ENCODE measurements at regions not wholly inside any gene's neighbourhood (a gene's known extent, or its start where the extent isn't known, plus 50 kb on each side); places are given as distances from the start of the nearest gene placed in this dataset.

DNA sequence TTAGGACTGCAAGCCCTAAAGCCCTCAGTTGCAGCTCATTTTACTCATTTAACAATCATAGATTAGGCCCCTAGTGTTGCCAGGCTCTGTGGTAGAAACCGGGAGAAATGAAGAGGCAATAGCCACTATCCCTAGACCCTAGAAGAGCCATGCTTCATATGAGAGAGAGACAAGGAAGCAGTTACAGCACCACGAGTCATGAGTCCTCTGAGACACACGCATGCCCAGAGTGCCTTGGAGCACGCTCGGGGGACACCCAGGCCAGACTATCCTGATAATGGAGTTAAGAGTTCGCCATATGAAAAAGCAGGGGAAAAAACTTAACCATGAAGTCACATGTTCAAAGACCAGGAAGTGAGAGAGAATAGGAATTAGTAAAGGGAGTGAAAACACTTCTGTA is 321.5 kb upstream of the PKDCC start:
- Histone ChIP-seq H3K4me3 (replicated peaks in 1 of 3) (no peak overlapping the region), H3K36me3 (no peaks in the 10 kb centered on the region), H3K4me1 (peaks cover 0 to 15% of the 10 kb centered on the region in 2 donors), H3K27ac (no peak overlapping the region), H3K9me3 (no peaks in the 10 kb centered on the region), H3K27me3 (no peaks in the 10 kb centered on the region)
- intact Hi-C loops (cut with DNase I): no loop called here
- no peak for DNase-seq
- 83 to 95% methylated on average over 6 of the region's 6 CpGs for WGBS, 2 donors
- TF ChIP-seq, protein P1, sequence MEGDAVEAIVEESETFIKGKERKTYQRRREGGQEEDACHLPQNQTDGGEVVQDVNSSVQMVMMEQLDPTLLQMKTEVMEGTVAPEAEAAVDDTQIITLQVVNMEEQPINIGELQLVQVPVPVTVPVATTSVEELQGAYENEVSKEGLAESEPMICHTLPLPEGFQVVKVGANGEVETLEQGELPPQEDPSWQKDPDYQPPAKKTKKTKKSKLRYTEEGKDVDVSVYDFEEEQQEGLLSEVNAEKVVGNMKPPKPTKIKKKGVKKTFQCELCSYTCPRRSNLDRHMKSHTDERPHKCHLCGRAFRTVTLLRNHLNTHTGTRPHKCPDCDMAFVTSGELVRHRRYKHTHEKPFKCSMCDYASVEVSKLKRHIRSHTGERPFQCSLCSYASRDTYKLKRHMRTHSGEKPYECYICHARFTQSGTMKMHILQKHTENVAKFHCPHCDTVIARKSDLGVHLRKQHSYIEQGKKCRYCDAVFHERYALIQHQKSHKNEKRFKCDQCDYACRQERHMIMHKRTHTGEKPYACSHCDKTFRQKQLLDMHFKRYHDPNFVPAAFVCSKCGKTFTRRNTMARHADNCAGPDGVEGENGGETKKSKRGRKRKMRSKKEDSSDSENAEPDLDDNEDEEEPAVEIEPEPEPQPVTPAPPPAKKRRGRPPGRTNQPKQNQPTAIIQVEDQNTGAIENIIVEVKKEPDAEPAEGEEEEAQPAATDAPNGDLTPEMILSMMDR (IDR thresholded peaks at IDR 0.05): no peak
- TF ChIP-seq POLR2A (IDR thresholded peaks at IDR 0.05): no peak

DNA sequence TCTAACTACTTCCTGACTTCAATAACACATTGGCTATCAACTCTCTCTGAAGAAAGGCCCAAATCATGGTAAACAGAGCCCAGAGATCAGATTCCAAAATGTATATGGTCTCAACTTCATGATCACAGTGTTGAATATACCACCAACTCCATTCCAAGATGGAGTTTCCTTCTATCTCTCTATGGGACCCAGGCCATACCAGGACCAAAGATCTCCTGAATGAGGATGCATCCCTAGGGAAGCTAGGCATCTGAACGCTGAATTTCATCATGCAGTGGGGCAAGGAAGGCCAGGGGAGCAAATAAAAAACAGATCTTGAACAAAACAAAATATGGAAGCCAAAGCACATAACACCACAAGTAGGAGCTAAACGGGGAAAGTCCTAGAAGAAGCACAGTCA is 320.7 kb upstream of the PKDCC start:
- no peak overlapping the region for H3K27ac ChIP-seq
- H3K4me1 ChIP-seq: peaks cover 0 to 15% of the 10 kb centered on the region in 2 donors
- no peaks in the 10 kb centered on the region for H3K36me3 ChIP-seq
- H3K9me3 ChIP-seq: no peaks in the 10 kb centered on the region
- DNase-seq: no peak
- no peak for TF ChIP-seq POLR2A (IDR thresholded peaks at IDR 0.05)
- TF ChIP-seq, protein P1 (IDR thresholded peaks at IDR 0.05): no peak
- WGBS, 2 donors: 91 to 93% methylated on average over 2 of the region's 2 CpGs
- intact Hi-C loops (cut with DNase I): no loop called here
- no peaks in the 10 kb centered on the region for H3K27me3 ChIP-seq
- no peak overlapping the region for H3K4me3 ChIP-seq (replicated peaks in 1 of 3)

DNA sequence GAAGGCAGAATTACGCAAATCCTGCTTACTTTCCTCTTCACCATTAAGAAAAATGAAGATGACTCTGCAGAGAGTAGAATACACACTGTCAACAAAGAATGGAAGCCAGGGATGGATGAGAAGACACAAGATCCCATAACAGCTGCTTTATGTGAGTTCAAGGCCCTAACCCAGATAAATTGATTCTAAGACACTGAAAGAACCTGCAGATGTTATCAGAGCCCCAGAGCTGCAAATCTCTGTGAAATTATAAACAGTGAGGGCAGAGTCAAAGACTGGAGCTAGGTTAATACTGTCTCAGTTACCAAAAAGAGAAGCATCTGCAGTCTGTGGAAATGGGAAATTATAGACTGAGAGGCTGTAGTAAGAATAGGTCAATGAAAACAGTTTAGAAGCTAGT is 320.1 kb upstream of the PKDCC start:
- H3K27me3 ChIP-seq: no peaks in the 10 kb centered on the region
- H3K9me3 ChIP-seq: no peaks in the 10 kb centered on the region
- DNase-seq: no peak
- H3K4me1 ChIP-seq: peaks cover 0 to 10% of the 10 kb centered on the region in 2 donors
- 53 to 95% methylated on average over 1 of the region's 1 CpG for WGBS, 2 donors
- no peak overlapping the region for H3K4me3 ChIP-seq (replicated peaks in 1 of 3)
- TF ChIP-seq POLR2A (IDR thresholded peaks at IDR 0.05): no peak
- TF ChIP-seq, protein P1 (IDR thresholded peaks at IDR 0.05): no peak
- intact Hi-C loops (cut with DNase I): no loop called here
- no peaks in the 10 kb centered on the region for H3K36me3 ChIP-seq
- H3K27ac ChIP-seq: no peak overlapping the region

DNA sequence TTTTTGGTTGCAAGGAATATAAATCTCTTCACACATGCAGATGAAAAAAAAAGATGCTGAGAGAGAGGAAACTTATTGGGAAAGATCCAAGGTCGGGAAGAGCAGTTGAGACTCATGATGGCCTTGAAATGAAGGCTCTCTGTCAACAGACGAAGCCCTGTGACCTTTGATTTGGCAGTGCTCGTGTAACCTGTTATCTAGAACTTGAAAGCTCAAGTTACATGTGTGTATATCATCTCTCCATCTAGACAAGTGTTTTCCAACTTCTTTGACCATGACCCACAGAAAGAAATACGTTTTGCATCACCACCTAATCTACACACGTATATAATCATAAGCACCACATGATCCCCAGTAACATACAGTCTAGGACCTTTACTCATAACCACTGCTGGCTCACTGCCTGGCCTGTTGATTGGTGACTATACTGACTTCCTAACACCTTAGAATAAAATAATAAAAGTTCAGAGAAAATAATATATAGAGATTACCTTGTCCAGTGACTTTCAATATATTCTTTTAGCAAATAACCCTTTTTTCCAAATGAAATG is 319.0 kb upstream of the PKDCC start:
- no peak for DNase-seq
- no peaks in the 10 kb centered on the region for H3K9me3 ChIP-seq
- TF ChIP-seq, protein P1 (IDR thresholded peaks at IDR 0.05): no peak
- no peak for TF ChIP-seq POLR2A (IDR thresholded peaks at IDR 0.05)
- no peak overlapping the region for H3K4me3 ChIP-seq (replicated peaks in 1 of 3)
- H3K27me3 ChIP-seq: no peaks in the 10 kb centered on the region
- WGBS, 2 donors: 79 to 82% methylated on average over 5 of the region's 5 CpGs
- no peak overlapping the region for H3K27ac ChIP-seq
- intact Hi-C loops (cut with DNase I): no loop called here
- H3K4me1 ChIP-seq: no peaks in the 10 kb centered on the region
- H3K36me3 ChIP-seq: no peaks in the 10 kb centered on the region

DNA sequence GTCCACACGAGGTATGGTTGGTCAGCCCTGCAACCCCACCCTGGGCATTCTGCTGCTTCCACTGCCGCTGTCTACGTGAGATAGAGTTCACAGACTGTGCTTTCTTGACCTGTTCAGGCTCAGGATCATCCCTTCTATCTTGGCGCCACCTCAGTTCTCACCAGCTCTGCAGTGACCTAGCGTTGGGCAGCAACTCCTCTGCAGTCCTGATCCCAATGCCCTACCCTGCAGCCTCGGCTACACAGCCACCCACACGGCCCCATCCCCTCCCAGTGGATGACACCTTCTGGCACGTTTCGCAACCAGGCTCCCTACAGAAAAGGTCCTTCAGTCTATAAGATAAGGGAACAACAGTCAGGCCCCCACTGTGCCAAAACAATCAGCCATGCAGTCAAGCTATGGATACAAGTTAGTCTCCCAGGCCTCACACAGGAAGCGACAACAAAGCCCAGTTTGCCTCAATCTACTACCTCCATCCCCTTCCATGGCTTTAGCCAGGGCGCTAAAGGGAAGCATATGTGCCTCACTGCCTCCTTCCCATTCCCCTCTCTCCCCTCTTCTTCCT is 317.9 kb upstream of the PKDCC start:
- intact Hi-C loops (cut with DNase I): no loop called here
- H3K4me3 ChIP-seq (replicated peaks in 1 of 3): no peak overlapping the region
- no peak overlapping the region for H3K27ac ChIP-seq
- H3K4me1 ChIP-seq: peaks cover 0 to 1% of the 10 kb centered on the region in 2 donors
- TF ChIP-seq, protein P1 (IDR thresholded peaks at IDR 0.05): no peak
- no peak for TF ChIP-seq POLR2A (IDR thresholded peaks at IDR 0.05)
- H3K9me3 ChIP-seq: no peaks in the 10 kb centered on the region
- 82 to 94% methylated on average over 11 of the region's 11 CpGs for WGBS, 2 donors
- H3K36me3 ChIP-seq: no peaks in the 10 kb centered on the region
- DNase-seq: no peak
- H3K27me3 ChIP-seq: no peaks in the 10 kb centered on the region

Data from thyroid gland (tissue), 4 donors.